BLaER1 (cell line): ENCODE measurements at regions not wholly inside any gene's neighbourhood (a gene's known extent, or its start where the extent isn't known, plus 50 kb on each side); places are given as distances from the start of the nearest gene placed in this dataset.

Experiments
- H3K27ac ChIP-seq: shearing (Covaris generic); formaldehyde crosslinking; 2 replicates; pipeline ENCODE4 v1.8.1; 2022
- H3K27me3 ChIP-seq: shearing (Covaris generic); formaldehyde crosslinking; 2 replicates; pipeline ENCODE4 v1.8.1; 2022
- H3K36me3 ChIP-seq: shearing (Covaris generic); formaldehyde crosslinking; 2 replicates; pipeline ENCODE4 v1.8.1; 2022
- H3K4me1 ChIP-seq: shearing (Covaris generic); formaldehyde crosslinking; 2 replicates; pipeline ENCODE4 v1.8.1; 2022
- H3K4me2 ChIP-seq: shearing (Covaris generic); formaldehyde crosslinking; 2 replicates; pipeline ENCODE4 v1.8.1; 2022
- H3K4me3 ChIP-seq: shearing (Covaris generic); formaldehyde crosslinking; 2 replicates; pipeline ENCODE4 v1.8.1; 2022
- H3K9ac ChIP-seq: shearing (Covaris generic); formaldehyde crosslinking; 2 replicates; pipeline ENCODE4 v1.8.1; 2022
- H3K9me3 ChIP-seq: shearing (Covaris generic); formaldehyde crosslinking; 2 replicates; pipeline ENCODE4 v1.8.1; 2022
- H4K20me1 ChIP-seq: shearing (Covaris generic); formaldehyde crosslinking; 2 replicates; pipeline ENCODE4 v1.8.1; 2022
- Cebpa-rat ChIP-seq: shearing (Covaris generic); IDR thresholded peaks from 2 replicates; pipeline ENCODE4 v1.8.1; 2022

DNA sequence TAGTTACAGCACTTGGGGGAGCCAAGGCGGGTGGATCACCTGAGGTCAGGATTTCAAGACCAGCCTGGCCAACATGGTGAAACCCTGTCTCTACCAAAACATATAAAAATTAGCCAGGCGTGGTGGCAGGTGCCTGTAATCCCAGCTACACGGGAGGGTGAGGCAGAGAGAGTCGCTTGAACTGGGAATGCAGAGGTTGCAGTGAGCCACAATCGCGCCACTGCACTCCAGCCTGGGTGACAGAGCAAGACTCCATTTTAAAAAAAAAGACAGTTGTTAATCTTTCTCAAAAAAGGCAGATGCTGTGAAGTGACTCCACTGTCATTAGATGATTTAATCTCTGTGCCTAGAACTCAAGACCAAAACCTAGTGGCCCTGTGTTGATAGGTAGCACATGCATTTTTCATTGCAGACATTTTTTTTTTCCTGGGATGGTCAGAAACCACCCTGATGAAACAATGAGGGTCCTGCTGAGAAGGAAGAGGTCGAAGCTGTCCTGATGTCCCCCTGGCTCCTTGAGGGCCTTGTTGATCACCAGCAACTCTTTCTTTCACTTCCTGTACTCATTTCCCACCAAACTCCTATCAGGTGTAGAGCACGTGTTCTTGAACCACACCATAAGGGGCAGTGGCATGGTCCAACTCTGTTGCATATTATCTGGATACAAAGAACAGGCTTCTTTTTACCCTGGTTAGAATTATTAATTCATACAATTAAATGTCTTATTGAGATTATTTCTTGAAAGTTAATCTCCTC is 382.2 kb downstream of the ICE1 start:
- Histone ChIP-seq H3K36me3 (no peaks in the 10 kb centered on the region), H3K27me3 (no peaks in the 10 kb centered on the region), H4K20me1 (no peaks in the 10 kb centered on the region), H3K4me3 (no peak overlapping the region), H3K4me1 (no peaks in the 10 kb centered on the region), H3K4me2 (no peak overlapping the region), H3K27ac (no peak overlapping the region), H3K9ac (no peak overlapping the region), H3K9me3 (no peaks in the 10 kb centered on the region)
- no peak for TF ChIP-seq Cebpa-rat

DNA sequence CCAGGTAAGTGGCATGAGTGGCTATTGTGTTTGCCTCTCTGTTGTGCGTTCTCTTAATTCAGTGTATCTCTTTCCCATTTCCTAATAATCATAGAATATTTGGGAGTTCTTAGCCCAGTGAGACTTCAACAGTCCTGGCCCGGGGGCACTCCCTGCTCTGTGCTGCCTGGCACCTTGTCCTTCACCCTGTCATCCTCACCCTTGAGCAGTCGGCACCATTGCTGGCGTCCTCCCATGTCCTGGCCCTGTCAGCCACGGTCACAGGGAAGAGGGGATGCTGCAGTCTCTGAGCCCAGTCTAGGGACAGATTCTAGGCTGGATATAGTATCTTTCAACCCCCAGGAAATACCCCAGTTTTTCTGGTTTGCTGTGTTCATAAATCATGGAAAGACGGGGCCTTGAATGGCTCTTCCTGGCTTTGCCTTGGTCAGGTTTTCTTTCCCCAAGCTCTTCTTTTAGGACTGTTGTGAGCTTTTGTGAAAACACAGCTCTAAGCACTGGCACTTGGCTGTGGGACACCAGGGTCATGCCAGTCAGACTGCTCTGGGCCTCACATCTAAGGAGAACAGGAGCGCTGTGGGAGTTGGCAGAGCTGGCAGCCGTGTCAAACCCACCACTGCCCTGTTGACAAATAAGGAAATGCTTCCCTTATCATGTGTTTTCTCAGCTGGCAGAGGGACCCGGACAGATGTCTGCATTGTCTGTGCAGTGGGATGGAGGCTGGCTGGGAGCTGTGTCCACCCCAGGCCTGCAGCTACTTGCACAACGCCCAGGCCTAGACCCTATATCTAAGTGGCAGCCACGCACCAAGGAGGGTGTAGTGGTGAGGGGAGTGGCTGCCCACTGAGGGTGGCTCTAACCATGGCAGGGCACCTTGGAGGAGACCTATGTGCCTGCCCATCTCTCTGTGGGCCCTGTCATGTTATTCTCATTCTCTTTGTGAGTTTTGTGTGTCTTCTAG is 378.6 kb downstream of the ICE1 start:
- Histone ChIP-seq H3K27me3 (no peaks in the 10 kb centered on the region), H4K20me1 (no peaks in the 10 kb centered on the region), H3K36me3 (no peaks in the 10 kb centered on the region), H3K4me1 (no peaks in the 10 kb centered on the region), H3K9ac (no peak overlapping the region), H3K4me2 (no peak overlapping the region), H3K4me3 (no peak overlapping the region), H3K9me3 (no peaks in the 10 kb centered on the region), H3K27ac (no peak overlapping the region)
- no peak for TF ChIP-seq Cebpa-rat

DNA sequence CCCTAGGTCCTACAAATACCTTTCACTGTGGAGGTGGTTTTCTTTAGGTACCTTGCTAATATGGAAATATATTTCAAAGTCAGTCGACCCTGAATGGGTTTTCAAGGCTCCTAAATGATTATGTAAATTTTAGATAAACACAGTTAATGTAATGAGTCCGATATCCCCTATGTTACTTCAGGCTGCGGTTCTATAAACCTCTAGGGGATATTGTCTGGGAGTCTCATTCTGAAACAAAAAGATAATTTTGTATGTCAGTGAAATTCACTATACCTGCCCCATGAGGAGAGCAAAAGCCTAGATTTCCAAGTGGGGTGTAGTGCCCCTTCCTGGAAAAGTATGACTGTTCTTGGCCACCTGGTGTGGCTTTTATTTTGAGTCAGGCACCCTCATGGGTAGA is 377.3 kb downstream of the ICE1 start:
- Histone ChIP-seq H4K20me1 (no peaks in the 10 kb centered on the region), H3K4me3 (no peak overlapping the region), H3K4me1 (no peaks in the 10 kb centered on the region), H3K27ac (no peak overlapping the region), H3K4me2 (no peak overlapping the region), H3K36me3 (no peaks in the 10 kb centered on the region), H3K27me3 (no peaks in the 10 kb centered on the region), H3K9me3 (no peaks in the 10 kb centered on the region), H3K9ac (no peak overlapping the region)
- TF ChIP-seq Cebpa-rat: no peak

DNA sequence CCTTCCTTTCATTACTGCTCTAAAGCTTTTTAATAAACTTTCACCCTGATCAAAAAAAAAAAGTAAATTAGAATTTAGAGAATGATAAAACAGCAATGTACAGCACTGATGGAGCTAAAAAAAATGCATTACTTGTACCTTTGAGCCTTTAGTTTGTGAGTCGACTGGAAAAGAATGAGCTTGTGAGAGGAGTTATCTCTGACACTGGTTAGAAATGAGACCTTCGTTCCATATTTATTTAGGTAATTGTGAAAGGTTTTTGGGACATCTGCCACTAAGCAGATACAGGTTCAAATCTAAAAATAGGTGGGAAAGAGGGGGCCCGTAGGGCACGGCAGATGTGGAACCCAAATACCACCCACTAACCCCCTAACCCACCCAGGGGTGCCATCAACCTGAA is 376.8 kb downstream of the ICE1 start:
- H3K9me3 ChIP-seq: no peaks in the 10 kb centered on the region

GRCh38 chr5:5798462-5798861 is 376.0 kb downstream of the ICE1 start:
- H4K20me1 ChIP-seq: no peaks in the 10 kb centered on the region

More for the DNA sequence above, 376.8 kb downstream of the ICE1 start:
- Histone ChIP-seq H3K27me3 (no peaks in the 10 kb centered on the region), H3K36me3 (no peaks in the 10 kb centered on the region), H4K20me1 (no peaks in the 10 kb centered on the region), H3K9ac (no peak overlapping the region), H3K27ac (no peak overlapping the region), H3K4me3 (no peak overlapping the region), H3K4me1 (no peaks in the 10 kb centered on the region), H3K4me2 (no peak overlapping the region)
- no peak for TF ChIP-seq Cebpa-rat

DNA sequence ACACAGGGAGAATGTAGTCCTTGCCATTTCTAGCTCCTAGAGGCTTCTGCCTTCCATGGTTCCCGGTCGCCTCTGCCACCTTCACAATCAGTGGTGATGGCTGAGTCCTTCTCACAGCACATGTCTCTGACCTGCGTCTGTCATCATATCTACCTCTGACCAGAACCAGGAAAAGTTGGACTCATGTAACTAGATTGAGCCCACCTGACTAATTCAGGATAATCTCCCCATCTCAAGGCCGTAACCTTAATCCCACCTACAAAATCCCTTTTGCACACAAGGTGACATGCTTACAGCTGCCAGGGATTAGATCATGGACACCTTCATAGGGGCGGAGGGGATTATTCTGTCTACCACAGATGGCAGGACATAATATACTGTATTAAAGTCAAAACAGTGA is 375.6 kb downstream of the ICE1 start:
- no peak overlapping the region for H3K27ac ChIP-seq
- H3K4me3 ChIP-seq: no peak overlapping the region
- no peaks in the 10 kb centered on the region for H3K9me3 ChIP-seq
- H3K9ac ChIP-seq: no peak overlapping the region
- H3K27me3 ChIP-seq: no peaks in the 10 kb centered on the region
- H3K4me1 ChIP-seq: peaks cover 10% of the 10 kb centered on the region
- H3K36me3 ChIP-seq: no peaks in the 10 kb centered on the region
- no peak overlapping the region for H3K4me2 ChIP-seq
- TF ChIP-seq Cebpa-rat: no peak
- H4K20me1 ChIP-seq: no peaks in the 10 kb centered on the region

More at GRCh38 chr5:5798462-5798861, 376.0 kb downstream of the ICE1 start:
- TF ChIP-seq Cebpa-rat: no peak
- Histone ChIP-seq H3K27ac (no peak overlapping the region), H3K4me3 (no peak overlapping the region), H3K4me1 (peaks cover 7% of the 10 kb centered on the region), H3K9me3 (no peaks in the 10 kb centered on the region), H3K9ac (no peak overlapping the region), H3K36me3 (no peaks in the 10 kb centered on the region), H3K4me2 (no peak overlapping the region), H3K27me3 (no peaks in the 10 kb centered on the region)

DNA sequence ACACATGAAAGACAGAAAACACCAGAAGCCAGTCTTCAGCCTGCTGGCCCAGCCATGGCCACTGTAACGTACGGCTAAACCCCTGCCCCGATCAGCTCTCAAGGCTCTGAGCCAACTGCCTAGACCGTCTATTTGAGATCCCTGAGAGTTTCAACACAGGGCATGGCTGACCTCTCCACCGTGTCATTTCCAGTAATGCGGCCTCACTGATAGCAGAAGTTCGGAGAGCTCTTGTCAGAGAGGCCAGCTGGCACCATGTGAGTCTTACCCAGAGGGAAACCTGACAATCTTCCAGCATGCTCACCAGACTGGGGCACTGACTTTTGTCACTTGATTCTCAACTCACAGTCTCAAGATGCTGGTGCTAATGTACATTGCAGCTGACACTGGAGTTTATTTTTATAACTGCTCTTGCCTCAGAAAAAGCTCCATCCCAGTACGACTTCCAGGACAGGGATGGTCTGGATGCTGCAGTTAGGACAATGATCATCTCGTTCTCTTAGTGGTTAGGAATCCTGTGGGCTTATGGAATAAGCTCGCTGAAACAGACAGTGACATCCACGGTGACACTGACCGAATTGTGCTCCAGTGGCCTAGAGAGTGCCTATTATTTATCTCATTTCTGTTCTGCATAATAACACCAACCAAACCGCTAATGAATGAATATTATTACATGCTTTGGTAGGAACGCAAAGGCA is 372.7 kb downstream of the ICE1 start:
- peaks cover 10% of the 10 kb centered on the region for H3K4me1 ChIP-seq
- no peaks in the 10 kb centered on the region for H3K9me3 ChIP-seq
- H3K27me3 ChIP-seq: no peaks in the 10 kb centered on the region
- H3K36me3 ChIP-seq: no peaks in the 10 kb centered on the region
- TF ChIP-seq Cebpa-rat: no peak
- no peak overlapping the region for H3K27ac ChIP-seq
- H3K9ac ChIP-seq: no peak overlapping the region
- H3K4me2 ChIP-seq: no peak overlapping the region
- no peak overlapping the region for H3K4me3 ChIP-seq
- no peaks in the 10 kb centered on the region for H4K20me1 ChIP-seq

DNA sequence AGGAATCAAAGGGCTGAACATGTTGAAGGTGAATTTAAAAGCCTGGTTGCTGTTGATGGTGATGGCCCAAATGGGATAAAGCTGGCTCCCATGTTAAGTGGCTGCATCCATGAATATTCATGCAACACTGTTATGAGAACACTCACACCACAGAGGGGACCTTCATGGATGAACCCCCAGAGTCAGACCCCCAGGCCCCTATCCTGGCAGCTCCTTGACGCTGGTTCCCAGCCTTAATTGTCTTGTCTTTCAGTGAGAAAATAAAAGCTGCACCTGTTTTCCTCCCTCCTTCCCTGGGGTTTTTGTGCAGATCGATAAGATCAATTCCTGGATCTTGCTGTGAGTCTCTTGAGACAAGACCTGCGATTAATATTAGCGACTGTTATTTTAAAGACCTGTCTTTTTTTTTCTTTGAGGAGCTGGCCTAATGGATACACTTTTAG is 371.7 kb downstream of the ICE1 start:
- Histone ChIP-seq H3K27ac (no peak overlapping the region), H3K4me2 (no peak overlapping the region), H3K9ac (no peak overlapping the region), H3K36me3 (no peaks in the 10 kb centered on the region), H3K4me3 (no peak overlapping the region), H3K4me1 (peaks cover 10% of the 10 kb centered on the region), H4K20me1 (no peaks in the 10 kb centered on the region), H3K27me3 (no peaks in the 10 kb centered on the region), H3K9me3 (no peaks in the 10 kb centered on the region)
- no peak for TF ChIP-seq Cebpa-rat

DNA sequence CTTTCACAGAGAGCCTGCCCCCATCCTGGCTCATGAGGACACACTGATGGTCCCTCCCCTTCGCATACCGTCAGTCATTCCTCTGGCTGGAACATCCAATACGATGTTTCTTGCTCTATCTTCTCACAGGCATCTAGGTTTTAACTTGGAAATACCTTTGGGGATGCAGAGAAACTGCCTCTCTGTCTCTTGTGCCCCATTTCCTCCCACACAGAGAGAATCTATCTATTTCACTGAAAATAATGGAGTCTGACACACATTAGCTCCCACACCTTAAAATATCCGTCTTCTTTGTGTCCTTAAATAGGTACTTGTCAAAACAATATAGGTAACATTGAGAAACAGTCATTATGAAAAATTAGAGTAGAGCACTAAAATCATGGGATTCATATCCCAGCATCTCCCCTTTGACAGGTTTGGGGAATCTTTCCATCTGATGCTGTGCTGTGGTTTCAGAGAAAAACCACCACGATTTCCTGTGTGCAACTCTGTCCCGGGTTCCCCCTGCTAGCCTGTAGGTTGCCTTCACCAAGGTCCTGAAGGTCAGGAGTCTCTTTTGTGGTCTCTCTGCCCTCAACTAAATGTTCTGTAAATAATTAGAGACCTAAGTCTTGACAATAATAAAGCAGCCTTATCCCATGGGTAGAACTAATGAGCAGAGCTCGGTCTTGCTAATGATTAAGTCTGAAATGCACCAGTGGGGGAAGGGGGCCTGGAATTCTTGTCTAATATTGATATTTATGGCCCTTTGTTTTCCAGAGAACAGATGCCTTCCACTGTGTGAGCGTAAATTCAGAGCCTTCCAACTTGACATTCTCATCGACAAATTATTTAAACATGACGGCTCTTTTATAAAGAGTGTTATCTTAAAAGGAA is 371.0 kb downstream of the ICE1 start:
- H3K9me3 ChIP-seq: no peaks in the 10 kb centered on the region
- H3K4me1 ChIP-seq: peaks cover 10% of the 10 kb centered on the region
- no peaks in the 10 kb centered on the region for H4K20me1 ChIP-seq
- no peak overlapping the region for H3K9ac ChIP-seq
- peak overlapping the region; percentile 11 for H3K4me2 ChIP-seq
- H3K4me3 ChIP-seq: no peak overlapping the region
- H3K36me3 ChIP-seq: no peaks in the 10 kb centered on the region
- H3K27ac ChIP-seq: no peak overlapping the region
- H3K27me3 ChIP-seq: no peaks in the 10 kb centered on the region
- TF ChIP-seq Cebpa-rat: no peak
